T-helper 2 cell treated with Interferon-gamma antibody and Interleukin-4, amounts not matched to agents 100 ng/mL and 5 ng/mL, for 36 hours (primary cell): ENCODE measurements at regions not wholly inside any gene's neighbourhood (a gene's known extent, or its start where the extent isn't known, plus 50 kb on each side); places are given as distances from the start of the nearest gene placed in this dataset.
"Not testable (repeated sequence)": the region's sequence is repeated elsewhere in the genome, so short reads cannot be mapped to it uniquely, and the experiment has no call there.

Experiments
- intact Hi-C: fragments of 100-400 bp; cut with micrococcal nuclease; formaldehyde crosslinking; loops from one replicate; pipeline ENCODE4 v1.15.1; 2023

DNA sequence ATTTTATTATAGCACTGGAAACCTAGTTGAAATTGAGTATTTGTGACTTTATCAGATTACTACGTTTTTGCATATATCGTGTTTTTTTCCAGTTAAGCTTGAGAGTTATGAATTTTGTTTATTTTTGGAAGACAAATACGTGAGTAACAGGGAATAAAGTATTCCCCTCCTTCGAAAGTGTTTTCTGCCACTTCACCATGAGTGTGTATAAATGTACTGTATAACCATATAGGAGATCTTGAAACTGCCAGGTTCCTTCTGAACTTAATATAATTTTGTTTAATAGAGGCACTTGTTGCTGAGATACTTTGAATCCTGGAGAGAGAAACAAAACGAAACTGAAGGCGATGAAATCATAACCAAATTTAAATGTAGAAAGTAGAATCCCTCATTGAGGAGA, 1004.4 kb upstream of the ZEB2 start:
- intact Hi-C loops: no loop called here

DNA sequence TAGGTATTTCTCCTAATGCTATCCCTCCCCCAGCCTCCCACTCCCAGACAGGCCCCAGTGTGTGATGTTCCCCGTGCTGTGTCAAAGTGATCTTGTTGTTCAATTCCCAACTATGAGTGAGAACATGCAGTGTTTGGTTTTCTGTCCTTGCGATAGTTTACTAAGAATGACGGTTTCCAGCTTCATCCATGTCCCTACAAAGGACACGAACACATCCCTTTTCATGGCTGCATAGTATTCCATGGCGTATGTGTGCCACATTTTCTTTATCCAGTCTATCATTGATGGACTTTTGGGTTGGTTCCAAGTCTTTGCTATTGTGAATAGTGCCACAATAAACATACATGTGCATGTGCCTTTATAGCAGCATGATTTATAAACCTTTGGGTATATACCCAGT, 999.3 kb upstream of the ZEB2 start:
- intact Hi-C loops: not testable (repeated sequence)

DNA sequence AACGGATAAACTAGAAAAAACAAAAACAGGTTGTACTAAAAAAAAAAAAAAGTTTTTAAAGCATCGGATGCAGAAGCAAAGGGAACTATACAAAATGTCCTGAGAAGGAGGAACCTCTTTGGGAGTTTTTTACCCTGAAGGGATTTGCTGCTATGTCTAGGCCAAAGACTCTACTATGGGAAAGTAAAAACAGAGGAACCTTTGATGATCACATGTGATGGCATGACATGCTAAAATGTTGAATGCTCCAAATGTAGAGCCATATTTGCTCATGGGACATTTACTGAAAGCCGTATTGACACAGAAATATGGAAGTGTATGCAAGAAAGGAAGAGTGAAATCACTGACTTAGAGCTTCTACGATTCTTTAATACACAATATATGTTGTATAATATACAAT, 992.0 kb upstream of the ZEB2 start:
- intact Hi-C loops: no loop called here

DNA sequence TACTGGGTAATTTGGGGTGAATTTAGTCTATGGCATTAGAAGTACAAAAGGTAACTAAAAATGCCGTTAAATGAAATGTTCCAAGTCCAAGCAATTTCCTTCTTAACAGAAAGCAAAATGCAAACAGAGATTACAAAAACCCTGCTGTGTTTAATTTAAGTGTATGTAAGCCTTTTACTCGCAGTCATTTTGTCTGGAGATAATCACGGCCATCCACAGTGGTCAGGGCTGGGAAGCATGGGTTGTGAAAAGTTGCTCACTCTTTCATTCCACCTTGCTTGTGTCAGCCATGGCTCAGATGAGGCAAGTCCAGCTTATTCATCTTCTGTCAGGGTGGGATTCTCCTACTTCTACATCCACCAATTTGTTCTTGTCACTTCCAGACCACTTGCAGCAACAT, 983.6 kb upstream of the ZEB2 start:
- intact Hi-C loops: no loop called here

DNA sequence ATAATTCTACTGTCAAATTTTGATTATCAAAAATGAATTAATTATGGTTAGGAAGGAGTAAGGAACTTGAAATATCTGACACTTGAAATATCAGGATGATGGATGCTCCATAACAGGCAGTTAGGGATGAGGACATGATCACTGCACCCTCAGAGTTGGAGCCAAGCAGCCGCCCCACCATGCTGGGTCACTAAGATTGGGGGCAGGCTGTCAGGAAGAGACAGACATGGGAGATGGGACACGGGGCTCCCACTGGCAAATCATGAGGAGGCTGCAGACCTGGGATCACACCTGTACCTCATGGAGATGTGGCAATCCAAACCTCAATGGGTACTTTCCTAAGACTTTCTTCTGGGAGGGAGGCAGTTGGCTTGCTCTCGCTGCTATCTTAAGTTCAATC, 982.0 kb upstream of the ZEB2 start:
- intact Hi-C loops: no loop called here

DNA sequence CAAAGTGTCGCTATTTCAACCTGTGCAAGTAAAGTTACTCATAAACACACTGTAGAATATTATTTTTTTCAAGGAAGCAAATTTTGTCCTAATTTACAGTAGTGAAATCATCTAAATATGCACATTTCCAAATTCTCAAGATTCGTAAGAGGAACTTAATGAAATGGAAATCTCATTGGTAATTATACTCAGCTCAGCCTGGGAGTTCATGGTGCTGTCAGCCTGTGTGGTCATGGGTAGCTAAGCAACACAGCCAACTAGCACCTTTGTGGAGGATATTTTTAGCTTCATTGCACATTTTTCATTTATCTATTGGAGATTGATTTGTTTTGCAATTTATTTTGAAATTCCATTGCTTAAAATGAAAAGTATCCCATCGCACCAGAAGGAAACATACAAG, 975.7 kb upstream of the ZEB2 start:
- intact Hi-C loops: no loop called here

DNA sequence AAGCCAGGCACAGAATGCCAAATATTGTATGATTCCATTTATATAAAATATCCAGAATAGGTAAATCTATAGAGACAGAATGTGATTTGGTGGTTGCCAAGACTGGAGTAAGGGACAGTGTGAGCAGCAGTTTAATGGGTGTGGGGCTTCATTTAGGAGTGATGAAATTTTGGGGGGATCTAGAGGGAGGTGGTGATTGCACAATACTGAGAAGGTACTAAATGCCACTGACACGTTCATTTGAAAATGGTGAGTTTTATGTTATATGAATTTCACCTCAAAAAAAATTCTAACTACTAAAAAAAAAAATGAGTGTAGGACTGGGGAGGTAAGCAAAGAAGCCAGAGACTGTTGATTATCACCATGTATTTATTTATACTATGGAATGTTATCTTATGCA, 974.5 kb upstream of the ZEB2 start:
- intact Hi-C loops: no loop called here

DNA sequence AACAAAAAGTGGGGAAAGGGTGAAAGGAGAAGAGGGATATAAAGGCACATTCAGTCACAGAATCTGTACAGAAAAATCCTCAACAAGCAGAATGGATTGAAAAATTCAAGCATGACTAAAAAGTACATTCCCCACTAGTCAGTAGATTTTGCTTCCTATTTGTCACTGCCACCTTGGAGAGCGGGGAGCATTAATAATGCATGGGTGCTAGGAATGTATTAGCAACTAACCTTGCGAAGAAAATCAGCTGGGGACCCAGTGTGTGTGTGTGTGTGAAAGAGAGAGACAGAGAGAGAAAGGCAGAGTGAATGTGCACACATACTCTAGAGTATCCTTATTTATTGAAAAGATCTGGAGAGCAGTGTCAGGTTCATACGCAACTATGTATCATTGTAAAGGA, 968.7 kb upstream of the ZEB2 start:
- intact Hi-C loops: loop anchor here (10.0 kb wide), 1 partner anchor 604 kb away; no protein-coding TSS in a partner anchor

DNA sequence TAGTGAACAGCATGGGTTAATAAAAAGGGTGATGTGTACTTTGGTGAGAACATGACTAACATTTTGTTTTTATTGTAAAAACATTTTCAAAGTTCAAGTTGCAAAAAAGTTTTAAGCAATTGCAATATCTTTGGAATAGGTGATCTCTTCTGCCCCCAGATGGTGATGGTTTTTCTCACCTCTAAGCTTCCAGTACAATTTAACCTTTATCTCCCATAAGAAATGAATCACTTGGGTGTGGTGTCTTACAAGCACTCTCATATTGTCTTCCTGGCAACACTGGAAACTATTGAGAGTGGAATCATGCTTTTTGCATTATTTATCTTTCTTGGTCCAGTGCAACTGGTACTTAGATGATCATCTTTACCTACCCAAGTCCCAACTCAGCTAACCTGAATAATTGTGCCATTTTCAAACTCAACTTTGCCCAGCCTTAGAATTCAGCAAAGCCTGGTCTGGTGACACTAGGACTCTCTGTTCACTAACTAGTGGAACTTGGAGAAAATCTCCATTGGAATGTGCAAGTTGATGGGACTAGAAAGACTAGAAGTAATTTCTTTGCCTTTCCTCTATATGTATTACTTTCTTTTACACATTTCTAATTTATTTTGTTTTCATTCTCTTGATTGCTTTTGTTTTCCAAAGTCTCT, 964.7 kb upstream of the ZEB2 start:
- intact Hi-C loops: loop anchor here (10.0 kb wide), 1 partner anchor 600 kb away; no protein-coding TSS in a partner anchor

DNA sequence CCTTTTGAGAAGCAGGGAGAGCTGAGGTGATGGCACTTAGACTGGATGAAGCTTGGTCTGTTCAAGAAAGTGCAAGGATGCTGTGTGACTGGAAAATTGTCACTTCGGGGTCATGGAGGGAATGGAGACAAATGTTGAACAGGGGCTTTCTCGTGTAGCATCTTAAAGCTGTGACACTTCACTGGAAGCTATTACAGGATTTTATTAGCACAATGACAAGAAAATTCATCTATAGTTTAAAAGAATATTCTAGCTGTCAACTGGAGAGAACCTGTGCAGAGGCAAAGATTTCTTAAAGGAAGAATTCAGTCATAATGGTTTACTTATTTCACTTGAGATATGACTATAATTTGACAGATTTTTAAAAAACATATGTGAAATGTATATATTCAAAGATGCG, 963.9 kb upstream of the ZEB2 start:
- intact Hi-C loops: loop anchor here (10.0 kb wide), 1 partner anchor 599 kb away; no protein-coding TSS in a partner anchor

DNA sequence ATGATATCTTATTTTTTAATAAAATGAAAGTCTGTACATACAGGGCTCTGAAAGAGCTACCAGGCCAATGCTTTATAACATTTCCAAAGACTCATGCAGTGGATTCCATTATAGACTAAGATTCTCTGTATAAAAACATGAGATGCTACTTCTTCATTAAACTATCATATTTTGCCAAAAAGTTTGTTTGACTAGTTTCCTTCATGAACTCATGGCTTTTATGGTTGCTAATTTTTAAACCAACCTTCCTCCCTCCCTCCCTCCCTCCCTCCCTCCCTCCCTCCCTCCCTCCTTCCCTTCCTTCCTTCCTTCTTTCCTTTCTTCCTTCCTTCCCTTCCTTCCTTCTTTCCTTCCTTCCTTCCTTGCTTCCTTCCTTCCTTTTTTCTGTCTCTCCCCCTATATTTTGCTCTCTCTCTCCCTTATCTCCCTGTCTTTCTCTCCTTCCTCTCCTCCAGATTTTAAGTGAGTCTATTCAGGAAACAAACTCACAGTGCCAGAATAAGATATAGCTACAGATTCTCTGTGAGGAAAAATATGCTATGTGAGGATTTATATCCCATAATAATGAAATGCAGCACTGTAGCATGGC, 961.5 kb upstream of the ZEB2 start:
- intact Hi-C loops: loop anchor here (10.0 kb wide), 1 partner anchor 597 kb away; no protein-coding TSS in a partner anchor

DNA sequence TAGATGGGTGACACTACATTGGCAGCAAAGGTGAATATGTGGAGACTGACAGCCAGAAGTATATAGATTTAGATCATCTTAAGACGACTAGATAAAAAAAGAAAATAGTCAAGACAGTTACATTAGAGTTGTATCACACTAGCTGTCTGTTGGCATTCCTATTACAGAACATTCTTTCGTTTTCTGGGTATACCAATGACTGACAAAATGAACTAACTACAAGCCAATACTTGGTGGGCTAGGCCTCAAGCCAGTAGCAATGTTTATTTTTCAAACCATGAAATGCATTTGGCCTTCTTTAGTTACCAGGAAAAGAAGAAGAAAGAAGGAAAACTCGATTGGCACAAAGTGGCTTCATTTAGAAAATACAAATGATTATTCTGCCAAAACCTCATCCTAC, 944.9 kb upstream of the ZEB2 start:
- intact Hi-C loops: no loop called here

DNA sequence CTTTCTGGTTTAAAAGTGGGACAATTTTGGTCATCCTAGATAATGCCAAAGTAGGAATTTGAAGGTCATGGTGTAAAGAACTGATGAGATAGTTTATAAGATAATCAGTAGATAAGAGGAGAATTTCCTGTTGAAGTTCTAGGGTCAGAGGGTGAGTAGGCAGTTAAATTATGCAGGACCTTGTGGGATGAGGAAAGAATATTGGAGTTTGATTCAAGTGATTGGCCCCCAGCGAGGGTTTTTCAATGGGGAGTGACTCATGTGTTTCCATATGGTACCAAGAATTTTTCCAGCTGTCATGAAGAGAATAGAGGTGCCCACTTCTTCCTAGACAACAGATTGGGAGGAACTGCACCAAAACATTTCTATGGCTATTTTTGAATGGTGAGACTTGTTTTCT, 940.2 kb upstream of the ZEB2 start:
- intact Hi-C loops: no loop called here

DNA sequence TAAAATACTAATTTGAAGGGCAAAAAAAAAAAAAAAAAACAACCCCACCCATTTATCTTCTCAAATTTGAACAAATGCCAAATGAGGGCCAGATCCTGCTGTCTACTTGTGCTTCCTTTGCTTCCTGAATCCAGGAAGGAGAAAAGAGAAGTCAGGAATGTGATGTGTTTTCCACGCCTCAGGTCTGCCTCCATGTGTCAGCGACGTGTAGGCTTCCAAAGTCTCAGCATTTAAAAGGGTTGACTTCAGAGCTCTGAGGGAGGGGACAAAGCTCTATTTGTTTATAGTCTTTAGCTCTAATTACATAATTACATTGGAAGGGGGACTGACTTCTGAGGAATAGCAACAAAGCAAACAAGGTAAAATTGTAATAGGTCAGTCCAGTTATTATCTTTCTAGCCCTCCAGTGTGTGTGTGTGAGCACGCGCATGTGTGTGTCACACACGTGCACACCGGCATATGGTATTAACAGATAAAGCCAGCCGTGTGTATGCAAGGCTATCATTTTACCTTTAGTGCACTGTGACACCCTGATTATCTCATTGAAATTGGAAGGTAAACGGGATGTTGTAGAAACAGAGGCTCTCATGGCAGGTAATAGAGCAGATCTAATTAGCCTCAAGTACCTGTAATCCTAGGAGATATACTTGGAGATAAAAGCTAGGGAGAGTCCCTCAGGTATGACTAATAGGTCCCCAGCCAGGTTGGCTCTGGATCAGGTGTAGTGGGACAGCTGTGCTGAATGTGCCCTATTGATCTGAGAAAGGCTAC, 911.4 kb upstream of the ZEB2 start:
- intact Hi-C loops: no loop called here

DNA sequence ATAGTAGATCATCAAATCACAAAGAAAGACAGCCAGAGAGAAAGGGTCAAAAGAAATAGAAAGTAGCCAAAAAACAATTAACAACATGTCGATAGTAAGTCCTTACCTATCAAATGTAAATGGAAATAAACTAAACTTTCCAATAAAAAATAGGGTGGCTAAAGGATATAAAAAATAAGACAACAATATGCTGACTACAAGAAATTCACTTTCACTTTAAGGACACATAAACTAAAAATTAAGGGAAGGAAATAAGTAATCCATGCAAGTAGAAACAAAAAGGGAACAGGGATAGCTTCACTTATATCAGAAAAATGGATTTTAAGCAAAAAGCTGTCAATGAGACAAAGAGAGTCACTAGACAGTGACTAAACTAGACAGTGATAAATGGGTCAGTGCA, 903.9 kb upstream of the ZEB2 start:
- intact Hi-C loops: no loop called here

DNA sequence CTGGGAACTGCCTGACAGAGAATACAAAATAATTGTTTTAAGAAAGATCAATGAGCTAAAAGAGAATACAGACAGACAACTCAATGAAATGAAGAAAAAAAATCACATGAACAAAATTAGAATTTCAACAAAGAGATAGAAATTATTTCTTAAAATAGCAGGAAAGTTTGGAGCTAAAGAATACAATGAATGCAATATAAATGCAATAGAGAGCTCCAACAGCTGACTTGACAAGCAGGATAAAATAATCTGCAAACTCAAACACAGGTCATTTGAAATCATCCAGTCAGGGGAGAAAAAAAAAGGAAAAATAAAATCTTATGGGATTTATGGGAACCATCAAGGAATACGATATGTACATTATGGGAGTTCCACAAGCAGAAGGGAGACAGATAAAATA, 902.7 kb upstream of the ZEB2 start:
- intact Hi-C loops: no loop called here

DNA sequence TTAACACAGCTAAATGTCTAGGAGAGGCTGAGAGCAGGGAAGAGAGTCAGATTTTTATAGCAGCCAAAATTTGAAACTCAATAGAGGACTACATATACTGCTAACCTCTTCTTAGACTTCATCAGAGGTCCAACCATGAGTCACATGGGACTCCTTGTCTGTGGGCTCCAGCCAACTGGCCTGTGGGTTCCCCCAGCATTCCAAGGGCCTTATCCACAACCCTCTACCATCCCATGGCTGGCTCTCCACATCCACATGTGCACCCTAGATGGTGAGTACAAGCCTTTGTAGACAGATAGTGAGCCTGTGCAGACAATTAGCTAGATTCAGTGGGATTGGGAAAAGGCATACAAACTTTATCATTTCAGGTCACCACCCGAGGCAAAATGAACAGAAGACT, 901.9 kb upstream of the ZEB2 start:
- intact Hi-C loops: no loop called here

DNA sequence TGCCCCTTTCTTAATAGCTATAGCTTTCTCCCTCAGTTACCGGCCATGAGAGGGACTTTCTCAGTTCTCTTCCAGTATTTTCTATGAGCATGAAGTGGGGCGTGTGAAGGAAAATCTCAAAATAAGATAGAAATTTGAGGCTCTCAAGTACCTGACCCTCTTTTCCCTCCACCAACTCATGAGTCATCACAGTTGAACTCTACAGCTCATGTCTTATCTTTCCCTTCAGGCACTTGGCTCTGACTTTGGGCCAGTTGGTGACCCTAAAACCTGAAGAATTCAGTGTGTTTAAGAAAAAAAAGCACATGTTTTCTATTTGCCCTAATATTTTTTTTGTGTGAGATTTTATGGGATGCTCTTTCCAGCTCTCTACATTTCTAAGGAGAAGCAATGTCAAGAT, 896.7 kb upstream of the ZEB2 start:
- intact Hi-C loops: no loop called here

DNA sequence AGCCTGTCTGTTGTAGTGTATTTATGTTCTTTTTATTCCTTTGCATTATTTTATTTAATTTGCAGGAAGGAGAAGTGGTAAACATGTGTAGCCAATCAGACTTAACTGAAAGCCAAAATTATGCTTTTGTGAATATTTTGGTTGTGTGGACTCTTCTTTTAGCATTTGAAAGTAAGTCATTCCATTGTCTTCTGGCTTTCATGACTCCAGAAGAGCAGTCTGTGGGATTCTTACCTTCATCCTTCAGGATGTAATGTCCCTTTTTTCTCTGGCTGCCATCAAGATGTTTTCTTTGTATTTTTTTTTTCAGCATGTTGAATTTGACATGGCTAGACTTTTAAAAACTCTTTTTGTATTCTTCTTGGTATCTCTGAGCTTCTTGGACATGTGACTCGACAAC, 895.2 kb upstream of the ZEB2 start:
- intact Hi-C loops: no loop called here

DNA sequence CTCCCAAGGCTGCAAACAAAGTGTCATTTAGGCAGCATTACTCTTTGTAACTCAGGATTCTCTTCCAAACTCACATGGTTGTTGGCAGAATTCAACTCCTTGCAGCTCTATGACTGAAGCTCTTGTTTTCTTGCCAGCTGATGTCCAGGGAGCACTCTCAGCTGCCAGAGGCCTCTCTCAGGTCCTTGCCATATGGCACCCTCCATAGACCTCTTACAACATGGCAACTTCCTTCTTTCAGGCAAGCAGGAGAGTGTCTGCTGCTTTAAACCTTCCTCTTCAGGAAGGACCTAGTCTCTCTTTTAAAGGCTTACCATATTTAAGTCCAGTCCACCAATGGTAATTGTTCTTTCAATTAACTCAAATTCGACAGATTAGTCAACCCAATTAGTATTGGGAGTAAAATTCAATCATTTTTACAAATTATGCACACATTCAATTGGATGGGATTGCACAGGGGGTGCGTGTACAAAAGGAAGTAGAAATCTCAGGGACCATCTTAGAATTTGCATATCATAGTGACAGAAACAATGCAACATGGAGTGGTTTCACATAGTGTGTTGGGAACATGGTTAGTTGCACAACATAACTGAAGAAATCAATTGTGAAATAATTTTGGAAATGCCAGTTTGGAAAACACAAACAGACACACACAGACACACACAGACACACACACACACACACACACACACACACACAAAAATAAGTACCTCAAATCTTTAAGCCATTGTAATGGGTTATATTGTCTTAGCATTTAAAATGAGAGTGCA, 893.5 kb upstream of the ZEB2 start:
- intact Hi-C loops: loop anchor here (5.0 kb wide), 1 partner anchor 896 kb away; no protein-coding TSS in a partner anchor

DNA sequence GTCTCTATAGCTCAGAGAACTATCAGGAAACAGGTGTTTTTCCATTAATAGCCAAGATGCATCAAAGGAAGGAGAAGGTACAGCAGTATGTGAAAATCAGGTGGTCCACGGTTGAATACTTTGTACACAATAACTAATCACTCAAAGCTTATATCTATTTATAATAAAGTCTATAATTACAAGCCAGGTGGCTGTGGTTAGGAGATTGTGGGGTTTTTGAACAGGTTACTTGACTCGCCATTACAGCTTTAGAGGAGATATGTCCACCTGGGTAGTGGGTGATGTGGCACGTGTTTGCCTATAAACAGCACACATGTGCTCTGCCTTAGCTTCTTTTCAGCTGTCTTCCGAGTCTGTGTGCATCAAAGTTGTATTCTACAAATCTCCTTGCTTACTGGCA, 892.2 kb upstream of the ZEB2 start:
- intact Hi-C loops: loop anchor here (5.0 kb wide), 1 partner anchor 895 kb away; no protein-coding TSS in a partner anchor

DNA sequence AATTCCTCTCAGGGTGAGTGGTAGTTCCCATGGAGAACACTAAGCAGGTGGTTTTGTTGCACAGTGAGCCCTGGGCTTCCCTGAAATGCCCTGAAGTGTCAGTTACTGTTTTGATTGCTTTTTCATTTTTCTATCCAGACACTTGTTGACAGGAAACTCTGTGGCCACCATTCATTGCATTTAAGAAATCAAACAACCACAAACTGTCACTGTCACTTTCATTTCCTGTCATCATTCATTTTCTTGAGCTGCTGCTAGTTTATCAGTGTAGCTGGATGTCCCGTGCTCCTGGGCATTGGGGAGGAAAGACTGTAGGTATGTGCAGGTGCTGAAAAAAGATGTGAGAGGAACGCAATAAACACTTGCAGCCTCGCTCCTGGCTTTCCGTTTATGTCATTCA, 891.6 kb upstream of the ZEB2 start:
- intact Hi-C loops: loop anchor here (1.0 to 5.0 kb wide), 4 partner anchors 88 to 894 kb away; no protein-coding TSS in a partner anchor
